Prostate gland (tissue), 2 donors: ENCODE measurements at regions not wholly inside any gene's neighbourhood (a gene's known extent, or its start where the extent isn't known, plus 50 kb on each side); places are given as distances from the start of the nearest gene placed in this dataset.

Source experiments
- DNase-seq: peaks from one replicate; pipeline ENCODE4 v3.0.0-alpha.2; 2019; ENCODE audit warnings: low spot score
- H3K27ac ChIP-seq, 2 donors: fragments of 200-600 bp; sonication (generic); 2 replicates each; pipeline ENCODE4 v1.5.1; 2017 to 2019
- H3K27me3 ChIP-seq: fragments of 200-600 bp; sonication (generic); replicated peaks from 2 replicates; pipeline ENCODE4 v1.5.1; 2019; ENCODE audit not compliant: insufficient read depth
- H3K36me3 ChIP-seq, 2 donors: fragments of 200-600 bp; sonication (generic); 1 replicate in 1 of 2; 2 replicates in 1 of 2; pipeline versions ENCODE4 v1.5.1 to v1.8.1; 2017 to 2019
- H3K4me1 ChIP-seq: fragments of 200-600 bp; sonication (generic); replicated peaks from 2 replicates; pipeline ENCODE4 v1.5.1; 2019
- H3K4me3 ChIP-seq, 2 donors: fragments of 200-600 bp; sonication (generic); 2 replicates each; pipeline ENCODE4 v1.5.1; 2017 to 2019
- H3K9me3 ChIP-seq: fragments of 200-600 bp; sonication (generic); 2 replicates; pipeline ENCODE4 v1.5.1; 2017
- POLR2A ChIP-seq: fragments of 450-650 bp; IDR thresholded peaks from one replicate; pipeline ENCODE4 v1.6.1; 2016; ENCODE audit warnings: antibody characterized with exemption, mild to moderate bottlenecking
- POLR2AphosphoS5 ChIP-seq: sonication (generic); formaldehyde crosslinking; IDR thresholded peaks from one replicate; pipeline ENCODE4 v1.6.1; 2017; ENCODE audit warnings: antibody characterized with exemption
- WGBS: methylation state at CpG from one replicate; pipeline ENCODE4 v1.1.5; 2018; 5-methylcytosine and 5-hydroxymethylcytosine counted together
- intact Hi-C: fragments of 100-400 bp; cut with DNase I; formaldehyde crosslinking; loops from one replicate; pipeline ENCODE4 v1.14.2; 2022
- TF ChIP-seq, protein P1 (sequence below), 4 experiments: fragments of 200-600 bp in 2 of 4; fragments of 450-650 bp in 2 of 4; sonication (generic) in 2 of 4; IDR thresholded peaks; 1 replicate in 3 of 4; 2 replicates in 1 of 4; pipeline ENCODE4 v1.5.1; 2016 to 2019; ENCODE audit warnings: antibody characterized with exemption in 4 of 4, mild to moderate bottlenecking in 2 of 4, moderate library complexity in 2 of 4

DNA sequence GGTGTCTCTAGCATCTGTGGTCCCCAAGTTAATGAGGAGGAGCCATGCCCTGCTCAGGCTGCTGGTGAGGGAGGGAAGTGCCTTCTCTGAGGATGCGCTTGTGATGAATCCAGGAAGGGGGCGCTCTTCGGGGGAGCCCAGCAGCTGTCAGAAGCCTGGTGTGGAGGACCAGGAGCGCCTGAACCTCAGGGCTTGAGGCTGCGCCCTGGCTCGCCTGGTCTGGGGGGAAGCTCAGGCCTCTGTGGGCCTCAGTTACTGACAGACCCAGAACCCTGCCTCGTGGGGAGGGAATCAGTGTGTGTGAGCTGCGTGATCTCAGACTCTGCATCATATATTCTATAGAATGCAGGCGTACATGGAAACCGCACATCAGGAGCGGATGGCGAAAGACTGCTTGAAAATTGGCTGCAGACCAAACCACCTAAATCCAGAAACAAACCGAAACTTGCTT lies 126.1 kb downstream of the SEC14L1 start:
- Histone ChIP-seq H3K4me3 (no peak overlapping the region), H3K9me3 (no peaks in the 10 kb centered on the region), H3K4me1 (no peaks in the 10 kb centered on the region), H3K27me3 (no peaks in the 10 kb centered on the region), H3K27ac (no peak overlapping the region), H3K36me3 (no peaks in the 10 kb centered on the region)
- TF ChIP-seq POLR2A (no peak), POLR2AphosphoS5 (no peak)
- TF ChIP-seq, protein P1, sequence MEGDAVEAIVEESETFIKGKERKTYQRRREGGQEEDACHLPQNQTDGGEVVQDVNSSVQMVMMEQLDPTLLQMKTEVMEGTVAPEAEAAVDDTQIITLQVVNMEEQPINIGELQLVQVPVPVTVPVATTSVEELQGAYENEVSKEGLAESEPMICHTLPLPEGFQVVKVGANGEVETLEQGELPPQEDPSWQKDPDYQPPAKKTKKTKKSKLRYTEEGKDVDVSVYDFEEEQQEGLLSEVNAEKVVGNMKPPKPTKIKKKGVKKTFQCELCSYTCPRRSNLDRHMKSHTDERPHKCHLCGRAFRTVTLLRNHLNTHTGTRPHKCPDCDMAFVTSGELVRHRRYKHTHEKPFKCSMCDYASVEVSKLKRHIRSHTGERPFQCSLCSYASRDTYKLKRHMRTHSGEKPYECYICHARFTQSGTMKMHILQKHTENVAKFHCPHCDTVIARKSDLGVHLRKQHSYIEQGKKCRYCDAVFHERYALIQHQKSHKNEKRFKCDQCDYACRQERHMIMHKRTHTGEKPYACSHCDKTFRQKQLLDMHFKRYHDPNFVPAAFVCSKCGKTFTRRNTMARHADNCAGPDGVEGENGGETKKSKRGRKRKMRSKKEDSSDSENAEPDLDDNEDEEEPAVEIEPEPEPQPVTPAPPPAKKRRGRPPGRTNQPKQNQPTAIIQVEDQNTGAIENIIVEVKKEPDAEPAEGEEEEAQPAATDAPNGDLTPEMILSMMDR (IDR thresholded peaks at IDR 0.05) = no peak
- intact Hi-C loops = no loop called here
- 81% methylated on average over 13 of the region's 13 CpGs for WGBS
- no peak for DNase-seq

DNA sequence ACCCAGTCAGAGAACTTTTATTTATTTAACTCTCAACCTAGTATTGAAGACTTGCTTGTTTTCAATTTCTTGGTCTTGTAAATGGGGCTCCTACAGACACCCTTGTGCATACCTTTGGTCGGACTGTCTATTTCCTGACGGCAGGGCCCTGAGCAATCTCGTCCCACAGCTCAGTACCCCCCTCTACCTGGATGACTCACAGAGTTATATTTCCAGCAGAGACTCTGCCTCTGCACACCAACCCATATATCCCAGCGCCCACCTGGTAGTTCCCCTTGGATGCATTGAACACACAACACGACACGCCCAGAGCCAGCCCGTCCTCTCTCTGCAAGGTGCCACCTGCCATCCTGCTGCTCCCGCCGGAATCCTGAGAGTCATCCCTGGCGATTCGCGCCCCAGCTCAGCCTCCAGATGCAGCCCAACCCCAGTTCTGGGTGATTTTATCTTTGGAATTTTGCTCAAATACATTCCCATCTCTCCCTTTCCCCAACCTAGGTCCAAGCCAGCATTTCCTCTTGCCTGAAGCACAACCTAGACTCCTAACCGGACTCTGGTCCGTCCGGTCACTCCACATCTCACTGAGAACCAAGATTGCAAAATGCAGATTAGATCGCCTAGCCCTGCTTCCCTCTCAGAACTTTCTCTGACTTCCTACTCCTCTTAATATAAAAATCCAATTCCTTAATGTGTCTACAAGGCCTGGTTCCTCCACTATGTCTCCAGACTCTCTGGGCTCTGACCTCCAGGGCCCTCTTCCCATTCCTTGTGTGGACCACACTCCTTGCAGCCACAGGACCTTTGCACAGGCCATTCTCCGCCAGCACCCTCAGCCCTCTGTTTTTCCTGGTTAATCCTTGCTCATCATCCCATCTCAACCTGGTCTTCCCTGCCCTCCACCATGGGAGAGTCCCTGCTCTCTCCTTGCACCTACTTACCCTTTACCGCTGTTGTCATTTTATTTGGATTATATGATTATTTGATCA lies 129.2 kb downstream of the SEC14L1 start:
- H3K27ac ChIP-seq = no peak overlapping the region
- intact Hi-C loops = no loop called here

DNA sequence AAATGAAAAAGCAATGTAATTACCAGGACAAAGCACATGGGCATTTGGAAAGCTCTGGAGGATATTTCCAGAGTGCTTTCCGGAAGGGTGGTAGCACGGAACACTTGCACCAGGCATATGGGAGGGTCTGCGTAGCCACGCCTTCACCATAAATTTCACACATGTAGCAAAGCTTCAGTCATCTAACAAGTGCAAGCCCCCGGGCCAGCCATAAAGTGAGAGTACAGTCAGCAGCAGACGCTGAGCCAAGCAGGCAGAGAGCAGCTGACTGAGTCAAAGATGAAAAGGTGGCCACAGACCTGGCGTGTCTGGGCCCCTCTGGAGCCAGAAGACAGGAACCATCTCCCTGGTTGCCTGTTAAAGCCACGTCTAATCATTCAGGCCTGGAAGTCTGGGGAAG lies 130.6 kb downstream of the SEC14L1 start:
- no peak overlapping the region for H3K4me3 ChIP-seq
- no peak for DNase-seq
- no peaks in the 10 kb centered on the region for H3K9me3 ChIP-seq
- no peak for TF ChIP-seq POLR2A
- TF ChIP-seq POLR2AphosphoS5 = no peak
- TF ChIP-seq, protein P1 (IDR thresholded peaks at IDR 0.05) = no peak
- H3K27me3 ChIP-seq = no peaks in the 10 kb centered on the region
- H3K36me3 ChIP-seq = no peaks in the 10 kb centered on the region
- WGBS = 76% methylated on average over 8 of the region's 8 CpGs
- no peak overlapping the region for H3K27ac ChIP-seq
- intact Hi-C loops = no loop called here
- no peaks in the 10 kb centered on the region for H3K4me1 ChIP-seq

More for the DNA sequence above, 129.2 kb downstream of the SEC14L1 start:
- Histone ChIP-seq H3K4me3 (no peak overlapping the region), H3K36me3 (no peaks in the 10 kb centered on the region), H3K4me1 (no peaks in the 10 kb centered on the region), H3K27me3 (no peaks in the 10 kb centered on the region), H3K9me3 (no peaks in the 10 kb centered on the region)
- TF ChIP-seq POLR2AphosphoS5 (no peak), POLR2A (no peak)
- TF ChIP-seq, protein P1 (IDR thresholded peaks at IDR 0.05) = no peak
- no peak for DNase-seq
- 66% methylated on average over 18 of the region's 18 CpGs for WGBS

DNA sequence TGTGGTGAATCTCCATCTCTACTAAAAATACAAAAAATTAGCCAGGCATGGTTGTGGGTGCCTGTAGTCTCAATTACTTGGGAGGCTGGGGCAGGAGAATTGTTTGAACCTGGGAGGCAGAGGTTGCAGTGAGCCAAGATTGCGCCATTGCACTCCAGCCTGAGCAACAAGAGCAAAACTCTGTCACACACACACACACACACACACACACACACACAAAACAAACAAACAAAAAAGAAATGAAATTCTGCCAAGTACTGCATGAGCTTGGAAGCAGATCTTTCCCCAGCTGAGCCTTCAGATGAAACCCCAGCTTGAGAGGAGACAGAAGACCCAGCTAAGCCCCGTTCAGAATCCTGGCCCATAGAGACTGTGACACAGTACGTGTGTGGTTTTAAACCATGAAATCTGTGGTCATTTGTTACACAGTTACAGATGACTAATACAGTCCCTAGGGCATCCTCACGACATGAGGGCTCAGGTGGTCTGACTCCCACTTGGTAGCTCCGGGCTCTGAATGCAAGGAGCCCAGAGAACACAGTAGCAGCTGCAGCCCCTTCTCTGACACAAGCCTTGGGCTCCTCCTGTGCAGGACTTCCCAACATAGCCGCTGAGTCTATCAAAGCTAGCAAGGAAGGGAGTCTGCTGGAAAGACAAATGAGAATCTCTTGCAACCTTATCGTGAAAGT lies 132.8 kb downstream of the SEC14L1 start:
- Histone ChIP-seq H3K27me3 (no peaks in the 10 kb centered on the region), H3K36me3 (no peaks in the 10 kb centered on the region), H3K4me3 (no peak overlapping the region), H3K27ac (no peak overlapping the region), H3K9me3 (no peaks in the 10 kb centered on the region), H3K4me1 (no peaks in the 10 kb centered on the region)
- intact Hi-C loops = no loop called here
- TF ChIP-seq, protein P1 (IDR thresholded peaks at IDR 0.05) = no peak
- TF ChIP-seq POLR2AphosphoS5 (no peak), POLR2A (no peak)
- DNase-seq = no peak
- WGBS = 82% methylated on average over 7 of the region's 7 CpGs
